ENCODE measurements at regions not wholly inside any gene's neighbourhood (a gene's known extent, or its start where the extent isn't known, plus 50 kb on each side); places are given as distances from the start of the nearest gene placed in this dataset.
"Not testable (repeated sequence)": the region's sequence is repeated elsewhere in the genome, so short reads cannot be mapped to it uniquely, and the experiment has no call there.

GRCh38 chrX:45664727-45665290, 464.1 kb upstream of the DIPK2B start:
- in situ Hi-C loops (cut with HindIII; ENCODE audit: low pct_ligation_motif_present, low pct_unique_long_range_greater_than_20kb, low sequenced_read_pairs), result no loop called here
- no peak for DNase-seq

- in situ Hi-C loops (cut with HindIII; ENCODE audit: low pct_ligation_motif_present, low pct_unique_long_range_greater_than_20kb, low sequenced_read_pairs), result no loop called here
- no peak for DNase-seq
Observed at GRCh38 chrX:45660477-45660876, 459.8 kb upstream of the DIPK2B start.

GRCh38 chrX:45633419-45633818, 432.7 kb upstream of the DIPK2B start:
- in situ Hi-C loops (cut with HindIII; ENCODE audit: low pct_ligation_motif_present, low pct_unique_long_range_greater_than_20kb, low sequenced_read_pairs), result no loop called here
- DNase-seq, result no peak

- in situ Hi-C loops (cut with HindIII; ENCODE audit: low pct_ligation_motif_present, low pct_unique_long_range_greater_than_20kb, low sequenced_read_pairs), result no loop called here
- no peak for DNase-seq
Observed at GRCh38 chrX:45632506-45632905, 431.8 kb upstream of the DIPK2B start.

- in situ Hi-C loops (cut with HindIII; ENCODE audit: low pct_ligation_motif_present, low pct_unique_long_range_greater_than_20kb, low sequenced_read_pairs), result no loop called here
- DNase-seq, result no peak
Observed at GRCh38 chrX:45630078-45630477, 429.4 kb upstream of the DIPK2B start.

- DNase-seq, result no peak
- in situ Hi-C loops (cut with HindIII; ENCODE audit: low pct_ligation_motif_present, low pct_unique_long_range_greater_than_20kb, low sequenced_read_pairs), result no loop called here
Observed at GRCh38 chrX:45628041-45628440, 427.4 kb upstream of the DIPK2B start.

- in situ Hi-C loops (cut with HindIII; ENCODE audit: low pct_ligation_motif_present, low pct_unique_long_range_greater_than_20kb, low sequenced_read_pairs), result no loop called here
- no peak for DNase-seq
Observed at GRCh38 chrX:45623266-45623665, 422.6 kb upstream of the DIPK2B start.

- in situ Hi-C loops (cut with HindIII; ENCODE audit: low pct_ligation_motif_present, low pct_unique_long_range_greater_than_20kb, low sequenced_read_pairs), result no loop called here
- DNase-seq, result no peak
Observed at GRCh38 chrX:45622538-45622937, 421.9 kb upstream of the DIPK2B start.

GRCh38 chrX:45622042-45622423, 421.4 kb upstream of the DIPK2B start:
- no peak for DNase-seq
- in situ Hi-C loops (cut with HindIII; ENCODE audit: low pct_ligation_motif_present, low pct_unique_long_range_greater_than_20kb, low sequenced_read_pairs), result no loop called here

GRCh38 chrX:45621376-45622041, 420.8 kb upstream of the DIPK2B start:
- no peak for DNase-seq
- in situ Hi-C loops (cut with HindIII; ENCODE audit: low pct_ligation_motif_present, low pct_unique_long_range_greater_than_20kb, low sequenced_read_pairs), result no loop called here

GRCh38 chrX:45619290-45619689, 418.6 kb upstream of the DIPK2B start:
- DNase-seq, result no peak
- in situ Hi-C loops (cut with HindIII; ENCODE audit: low pct_ligation_motif_present, low pct_unique_long_range_greater_than_20kb, low sequenced_read_pairs), result no loop called here

- DNase-seq; in situ Hi-C loops (cut with HindIII; ENCODE audit: low pct_ligation_motif_present, low pct_unique_long_range_greater_than_20kb, low sequenced_read_pairs): not testable (repeated sequence)
Observed at GRCh38 chrX:45615591-45615990, 414.9 kb upstream of the DIPK2B start.

- DNase-seq, result no peak
- in situ Hi-C loops (cut with HindIII; ENCODE audit: low pct_ligation_motif_present, low pct_unique_long_range_greater_than_20kb, low sequenced_read_pairs), result no loop called here
Observed at GRCh38 chrX:45614853-45615252, 414.2 kb upstream of the DIPK2B start.

GRCh38 chrX:45602151-45602550, 401.5 kb upstream of the DIPK2B start:
- in situ Hi-C loops (cut with HindIII; ENCODE audit: low pct_ligation_motif_present, low pct_unique_long_range_greater_than_20kb, low sequenced_read_pairs), result no loop called here
- no peak for DNase-seq

GRCh38 chrX:45601052-45601451, 400.4 kb upstream of the DIPK2B start:
- no peak for DNase-seq
- in situ Hi-C loops (cut with HindIII; ENCODE audit: low pct_ligation_motif_present, low pct_unique_long_range_greater_than_20kb, low sequenced_read_pairs), result no loop called here

- DNase-seq, result no peak
- in situ Hi-C loops (cut with HindIII; ENCODE audit: low pct_ligation_motif_present, low pct_unique_long_range_greater_than_20kb, low sequenced_read_pairs), result no loop called here
Observed at GRCh38 chrX:45598861-45599260, 398.2 kb upstream of the DIPK2B start.

- no peak for DNase-seq
- in situ Hi-C loops (cut with HindIII; ENCODE audit: low pct_ligation_motif_present, low pct_unique_long_range_greater_than_20kb, low sequenced_read_pairs), result no loop called here
Observed at GRCh38 chrX:45596188-45596808, 395.6 kb upstream of the DIPK2B start.

GRCh38 chrX:45592101-45592500, 391.4 kb upstream of the DIPK2B start:
- no peak for DNase-seq
- in situ Hi-C loops (cut with HindIII; ENCODE audit: low pct_ligation_motif_present, low pct_unique_long_range_greater_than_20kb, low sequenced_read_pairs), result no loop called here

GRCh38 chrX:45591650-45592049, 391.0 kb upstream of the DIPK2B start:
- in situ Hi-C loops (cut with HindIII; ENCODE audit: low pct_ligation_motif_present, low pct_unique_long_range_greater_than_20kb, low sequenced_read_pairs), result no loop called here
- no peak for DNase-seq

GRCh38 chrX:45584717-45585116, 384.0 kb upstream of the DIPK2B start:
- DNase-seq, result no peak
- in situ Hi-C loops (cut with HindIII; ENCODE audit: low pct_ligation_motif_present, low pct_unique_long_range_greater_than_20kb, low sequenced_read_pairs), result no loop called here
